ENCODE measurements at regions not wholly inside any gene's neighbourhood (a gene's known extent, or its start where the extent isn't known, plus 50 kb on each side); places are given as distances from the start of the nearest gene placed in this dataset.

GRCh38 chr7:148486937-148487336 is 103.6 kb upstream of the C7orf33 start:
- TF ChIP-seq POLR2AphosphoS5 (IDR thresholded peaks at IDR 0.05) (no peak), CTCF (IDR thresholded peaks at IDR 0.05) (no peak)
